SH-SY5Y (cell line): ENCODE measurements at regions not wholly inside any gene's neighbourhood (a gene's known extent, or its start where the extent isn't known, plus 50 kb on each side); places are given as distances from the start of the nearest gene placed in this dataset.

Experiments used
- GATA2 ChIP-seq: IDR thresholded peaks from 2 replicates; pipeline ENCODE4 v1.6.1; 2011; ENCODE audit warnings: mild to moderate bottlenecking, low read depth, low read length
- GATA3 ChIP-seq: IDR thresholded peaks from 2 replicates; pipeline ENCODE4 v1.6.1; 2011; ENCODE audit warnings: low read depth, mild to moderate bottlenecking, low read length, moderate library complexity

DNA sequence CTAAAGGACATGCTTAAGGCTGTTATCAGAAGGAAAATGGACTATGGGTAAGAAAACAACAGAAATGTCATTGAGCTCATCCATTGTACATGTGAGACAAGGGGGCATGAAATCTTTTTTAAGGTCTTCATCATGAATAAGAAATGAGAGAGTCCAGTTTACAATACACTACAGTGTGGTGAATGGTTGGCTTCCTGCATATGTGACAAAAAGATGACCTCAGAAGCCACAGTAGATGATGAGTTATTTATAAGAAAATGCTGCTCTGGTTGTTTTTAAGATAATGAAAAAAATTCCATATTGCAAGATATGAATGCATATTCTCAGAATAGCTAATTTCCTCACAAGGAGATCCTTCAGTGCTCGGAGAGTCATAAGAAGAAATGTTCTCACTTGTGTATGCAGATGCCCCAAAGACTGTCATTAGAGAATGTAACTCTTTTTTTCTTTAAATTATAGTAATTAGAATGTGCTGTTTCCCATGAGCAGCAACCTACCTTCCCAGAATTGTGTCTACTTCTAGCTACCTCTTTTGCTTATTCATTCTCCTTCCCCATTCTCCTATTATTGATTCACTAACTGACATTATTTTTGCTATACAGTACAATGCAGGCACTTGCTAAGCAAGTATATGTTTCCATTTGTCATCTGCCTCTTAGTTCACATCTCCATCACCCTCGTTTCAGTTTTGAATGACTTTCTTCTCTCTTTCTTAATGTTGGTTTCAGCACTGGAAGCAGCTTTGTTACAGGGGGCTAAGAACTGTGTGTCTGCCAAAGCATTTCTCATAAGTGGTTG lies 152.0 kb upstream of the PEX5L start:
- TF ChIP-seq GATA2 (no peak), GATA3 (no peak)
